SU-DHL-6 (cell line): ENCODE measurements at regions not wholly inside any gene's neighbourhood (a gene's known extent, or its start where the extent isn't known, plus 50 kb on each side); places are given as distances from the start of the nearest gene placed in this dataset.

ENCODE experiments used
- H2AFZ ChIP-seq: fragments of 200-600 bp; sonication (generic); 2 replicates; pipeline ENCODE4 v1.6.1; 2014; ENCODE audit warnings: low read depth, mild to moderate bottlenecking, moderate library complexity, mixed read lengths, antibody characterized with exemption, low read length; ENCODE audit not compliant: severe bottlenecking
- H3F3A ChIP-seq: fragments of 200-600 bp; shearing (Covaris generic); 2 replicates; pipeline ENCODE4 v1.6.0; 2016; ENCODE audit warnings: antibody characterized with exemption, mild to moderate bottlenecking; ENCODE audit not compliant: insufficient read depth
- H3K27ac ChIP-seq: fragments of 200-600 bp; sonication (generic); 2 replicates; pipeline ENCODE4 v1.5.1; 2016; ENCODE audit warnings: low read depth, mild to moderate bottlenecking, low read length, moderate library complexity, mixed read lengths
- H3K27me3 ChIP-seq: fragments of 200-600 bp; sonication (generic), shearing (Covaris generic); 2 replicates; pipeline ENCODE4 v1.6.0; 2014; ENCODE audit warnings: mild to moderate bottlenecking, low read length
- H3K36me3 ChIP-seq: fragments of 200-600 bp; sonication (generic); 2 replicates; pipeline ENCODE4 v1.6.1; 2014; ENCODE audit warnings: mild to moderate bottlenecking, low read length, mixed read lengths
- H3K4me2 ChIP-seq: fragments of 300-600, 200-600 bp; shearing (Covaris generic), sonication (generic); 2 replicates; pipeline ENCODE4 v1.6.0; 2014; ENCODE audit warnings: low read length, low read depth, mild to moderate bottlenecking; ENCODE audit not compliant: poor library complexity, severe bottlenecking
- H3K4me3 ChIP-seq: fragments of 200-600 bp; sonication (generic); 2 replicates; pipeline ENCODE4 v1.5.1; 2014; ENCODE audit warnings: antibody characterized with exemption, low read length, mild to moderate bottlenecking, mixed read lengths; ENCODE audit not compliant: insufficient read depth, poor library complexity, severe bottlenecking
- H3K79me2 ChIP-seq: fragments of 200-600 bp; sonication (generic); 2 replicates; pipeline ENCODE4 v1.6.1; 2014; ENCODE audit warnings: mild to moderate bottlenecking, low read length, moderate library complexity; ENCODE audit not compliant: insufficient read depth
- H3K9ac ChIP-seq: fragments of 200-600 bp; sonication (generic); 2 replicates; pipeline ENCODE4 v1.7.0; 2014; ENCODE audit warnings: mild to moderate bottlenecking, low read length
- H3K9me2 ChIP-seq: fragments of 200-600 bp; sonication (generic); replicated peaks from 2 replicates; pipeline ENCODE4 v1.6.1; 2014; ENCODE audit warnings: low read length; ENCODE audit not compliant: insufficient read depth
- H3K9me3 ChIP-seq: fragments of 200-600 bp; sonication (generic); 2 replicates; pipeline ENCODE4 v1.6.1; 2014; ENCODE audit warnings: low read length, mixed read lengths; ENCODE audit not compliant: insufficient read depth
- H4K20me1 ChIP-seq: fragments of 200-600 bp; sonication (generic); 2 replicates; pipeline ENCODE4 v1.6.1; 2014; ENCODE audit warnings: low read depth, mild to moderate bottlenecking, antibody characterized with exemption, low read length, moderate library complexity, mixed read lengths
- CTCF ChIP-seq: fragments of 200-600 bp; sonication (generic); IDR thresholded peaks from one replicate; pipeline ENCODE4 v1.5.1; 2017; ENCODE audit warnings: antibody characterized with exemption, mild to moderate bottlenecking, low read length, moderate library complexity; ENCODE audit not compliant: insufficient read depth, poor library complexity, severe bottlenecking
- EZH2phosphoT487 ChIP-seq: fragments of 200-600 bp; sonication (generic), shearing (Covaris generic); conservative IDR thresholded peaks from 2 replicates; pipeline ENCODE4 v1.6.1; 2018; ENCODE audit warnings: mild to moderate bottlenecking, antibody characterized with exemption, low read length, moderate library complexity, mixed read lengths

GRCh38 chr5:125497651-125498050 is 751.2 kb upstream of the ZNF608 start:
- no peak overlapping the region for H3K27ac ChIP-seq

GRCh38 chr5:125499636-125500332 is 753.3 kb upstream of the ZNF608 start:
- Histone ChIP-seq H3K27ac (no peak overlapping the region), H3K4me3 (no peak overlapping the region), H3K9me3 (no peaks in the 10 kb centered on the region), H3K36me3 (no peaks in the 10 kb centered on the region), H3F3A (no peaks in the 10 kb centered on the region), H2AFZ (no peak overlapping the region), H3K9me2 (no peaks in the 10 kb centered on the region), H3K9ac (no peak overlapping the region), H3K4me2 (no peak overlapping the region), H3K27me3 (no peaks in the 10 kb centered on the region), H4K20me1 (no peaks in the 10 kb centered on the region), H3K79me2 (no peaks in the 10 kb centered on the region)
- TF ChIP-seq CTCF = no peak
- no peak for TF ChIP-seq EZH2phosphoT487

More at GRCh38 chr5:125497651-125498050, 751.2 kb upstream of the ZNF608 start:
- Histone ChIP-seq H2AFZ (no peak overlapping the region), H4K20me1 (no peaks in the 10 kb centered on the region), H3K79me2 (no peaks in the 10 kb centered on the region), H3K36me3 (no peaks in the 10 kb centered on the region), H3K9me2 (no peaks in the 10 kb centered on the region), H3K9me3 (no peaks in the 10 kb centered on the region), H3K9ac (no peak overlapping the region), H3K4me2 (no peak overlapping the region), H3F3A (no peaks in the 10 kb centered on the region), H3K4me3 (no peak overlapping the region), H3K27me3 (no peaks in the 10 kb centered on the region)
- TF ChIP-seq EZH2phosphoT487 (no peak), CTCF (no peak)

- Histone ChIP-seq H4K20me1 (no peaks in the 10 kb centered on the region), H3K36me3 (no peaks in the 10 kb centered on the region), H3K4me3 (no peak overlapping the region), H3K27me3 (no peaks in the 10 kb centered on the region), H3F3A (no peaks in the 10 kb centered on the region), H3K4me2 (no peak overlapping the region), H3K27ac (no peak overlapping the region), H3K9me2 (no peaks in the 10 kb centered on the region), H2AFZ (no peak overlapping the region), H3K79me2 (no peaks in the 10 kb centered on the region), H3K9me3 (no peaks in the 10 kb centered on the region), H3K9ac (no peak overlapping the region)
- TF ChIP-seq CTCF = no peak
- no peak for TF ChIP-seq EZH2phosphoT487
These were observed 755.0 kb upstream of the ZNF608 start for GRCh38 chr5:125501396-125501795.
